Sigmoid colon (tissue), 6 donors: ENCODE measurements at regions not wholly inside any gene's neighbourhood (a gene's known extent, or its start where the extent isn't known, plus 50 kb on each side); places are given as distances from the start of the nearest gene placed in this dataset.

Experiments
- DNase-seq: peaks from one replicate; pipeline ENCODE4 v3.0.0-alpha.2; 2019
- H3K27ac ChIP-seq, 4 donors: fragments of 200-600 bp; sonication (generic); one replicate each; pipeline ENCODE4 v1.5.1; 2016 to 2019; ENCODE audit warnings: mild to moderate bottlenecking in 1 of 4
- H3K27me3 ChIP-seq, 3 donors: fragments of 200-600 bp; sonication (generic); one replicate each; pipeline ENCODE4 v1.5.1; 2019; ENCODE audit warnings: mild to moderate bottlenecking in 1 of 3
- H3K36me3 ChIP-seq, 4 donors: fragments of 200-600 bp; sonication (generic); one replicate each; pipeline ENCODE4 v1.5.1; 2016 to 2019
- H3K4me1 ChIP-seq, 4 donors: fragments of 200-600 bp; sonication (generic); one replicate each; pipeline ENCODE4 v1.5.1; 2017 to 2019
- H3K4me3 ChIP-seq, 4 donors: fragments of 200-600 bp; sonication (generic); one replicate each; pipeline ENCODE4 v1.5.1; 2017 to 2019; ENCODE audit warnings: mild to moderate bottlenecking in 2 of 4, moderate library complexity in 1 of 4
- H3K9me3 ChIP-seq, 4 donors: fragments of 200-600 bp in 3 of 4; sonication (generic) in 3 of 4; one replicate each; pipeline versions ENCODE4 v1.5.1 to v1.6.1; 2013 to 2019
- CTCF ChIP-seq, 4 experiments: fragments of 450-650 bp in 3 of 4; fragments of 200-600 bp in 1 of 4; IDR thresholded peaks; one replicate each; pipeline ENCODE4 v1.5.1; 2016 to 2019; ENCODE audit warnings: antibody characterized with exemption in 4 of 4, mild to moderate bottlenecking in 3 of 4, moderate library complexity in 2 of 4
- EP300 ChIP-seq, 4 donors: sonication (generic); formaldehyde crosslinking; IDR thresholded peaks; one replicate each; pipeline ENCODE4 v1.6.1; 2017; ENCODE audit warnings: antibody characterized with exemption in 4 of 4
- POLR2A ChIP-seq, 2 donors: fragments of 450-650 bp; IDR thresholded peaks; one replicate each; pipeline ENCODE4 v1.6.1; 2016; ENCODE audit warnings: antibody characterized with exemption in 2 of 2, mild to moderate bottlenecking in 2 of 2, moderate library complexity in 2 of 2
- POLR2AphosphoS5 ChIP-seq, 4 donors: sonication (generic); formaldehyde crosslinking; IDR thresholded peaks; one replicate each; pipeline ENCODE4 v1.6.1; 2017; ENCODE audit warnings: antibody characterized with exemption in 4 of 4
- WGBS, 2 donors: extraction: QIAGEN DNeasy Blood & Tissue Kit; methylation state at CpG; one replicate each; pipeline ENCODE4 v1.1.7; 2013; 5-methylcytosine and 5-hydroxymethylcytosine counted together
- intact Hi-C: fragments of 100-400 bp; cut with DNase I; formaldehyde crosslinking; loops from one replicate; pipeline ENCODE4 v1.15.1; 2023
- donor health status: healthy with polysubstance abuse.
- donor health status: healthy.

GRCh38 chr10:61157182-61157581, 213.2 kb upstream of the RHOBTB1 start:
- Histone ChIP-seq H3K4me1 (no peaks in the 10 kb centered on the region), H3K27ac (no peak overlapping the region), H3K9me3 (no peaks in the 10 kb centered on the region), H3K4me3 (no peak overlapping the region), H3K27me3 (no peaks in the 10 kb centered on the region), H3K36me3 (no peaks in the 10 kb centered on the region)
- TF ChIP-seq POLR2AphosphoS5 (IDR thresholded peaks at IDR 0.05) (peak in 1 of 4 donors; percentile 11), POLR2A (IDR thresholded peaks at IDR 0.05) (no peak)
- no peak for DNase-seq
- intact Hi-C loops = no loop called here
- 77 to 81% methylated on average over 8 of the region's 8 CpGs for WGBS, 2 donors

GRCh38 chr10:61153771-61154170, 209.8 kb upstream of the RHOBTB1 start:
- intact Hi-C loops = no loop called here
- H3K36me3 ChIP-seq = no peaks in the 10 kb centered on the region
- no peak for TF ChIP-seq POLR2AphosphoS5 (IDR thresholded peaks at IDR 0.05)
- TF ChIP-seq EP300 (IDR thresholded peaks at IDR 0.05) = no peak
- no peak for TF ChIP-seq CTCF (IDR thresholded peaks at IDR 0.05)
- TF ChIP-seq POLR2A (IDR thresholded peaks at IDR 0.05) = no peak
- H3K4me1 ChIP-seq = no peaks in the 10 kb centered on the region
- DNase-seq = no peak
- no peaks in the 10 kb centered on the region for H3K27me3 ChIP-seq
- H3K9me3 ChIP-seq = no peaks in the 10 kb centered on the region
- H3K4me3 ChIP-seq = no peak overlapping the region
- H3K27ac ChIP-seq = no peak overlapping the region
- 73 to 83% methylated on average over 3 of the region's 3 CpGs for WGBS, 2 donors

- DNase-seq = no peak
- 51 to 72% methylated on average over 1 of the region's 1 CpG for WGBS, 2 donors
- Histone ChIP-seq H3K27ac (no peak overlapping the region), H3K27me3 (no peaks in the 10 kb centered on the region), H3K9me3 (no peaks in the 10 kb centered on the region), H3K4me1 (no peaks in the 10 kb centered on the region), H3K36me3 (no peaks in the 10 kb centered on the region), H3K4me3 (no peak overlapping the region)
- TF ChIP-seq CTCF (IDR thresholded peaks at IDR 0.05) = no peak
- TF ChIP-seq POLR2A (IDR thresholded peaks at IDR 0.05) = no peak
- TF ChIP-seq POLR2AphosphoS5 (IDR thresholded peaks at IDR 0.05) = no peak
- TF ChIP-seq EP300 (IDR thresholded peaks at IDR 0.05) = no peak
- intact Hi-C loops = no loop called here
Measured at GRCh38 chr10:61151059-61151458, 207.1 kb upstream of the RHOBTB1 start.

- no peaks in the 10 kb centered on the region for H3K27me3 ChIP-seq
- H3K36me3 ChIP-seq = no peaks in the 10 kb centered on the region
- TF ChIP-seq POLR2A (IDR thresholded peaks at IDR 0.05) = no peak
- no peak for TF ChIP-seq CTCF (IDR thresholded peaks at IDR 0.05)
- no peak for TF ChIP-seq POLR2AphosphoS5 (IDR thresholded peaks at IDR 0.05)
- TF ChIP-seq EP300 (IDR thresholded peaks at IDR 0.05) = no peak
- H3K27ac ChIP-seq = no peak overlapping the region
- DNase-seq = no peak
- H3K4me1 ChIP-seq = no peaks in the 10 kb centered on the region
- H3K4me3 ChIP-seq = no peak overlapping the region
- no peaks in the 10 kb centered on the region for H3K9me3 ChIP-seq
- intact Hi-C loops = loop anchor here (10.0 kb wide), 1 partner anchor 586 kb away; no protein-coding TSS in a partner anchor
Measured at GRCh38 chr10:61148451-61148850, 204.5 kb upstream of the RHOBTB1 start.

GRCh38 chr10:61142987-61143386, 199.0 kb upstream of the RHOBTB1 start:
- Histone ChIP-seq H3K27me3 (no peaks in the 10 kb centered on the region), H3K4me1 (peaks cover 0 to 3% (median 0%) of the 10 kb centered on the region in 4 donors), H3K9me3 (no peaks in the 10 kb centered on the region), H3K27ac (no peak overlapping the region), H3K4me3 (no peak overlapping the region), H3K36me3 (no peaks in the 10 kb centered on the region)
- WGBS, 2 donors = 60 to 70% methylated on average over 1 of the region's 1 CpG
- TF ChIP-seq POLR2A (IDR thresholded peaks at IDR 0.05) (no peak), CTCF (IDR thresholded peaks at IDR 0.05) (no peak)
- intact Hi-C loops = loop anchor here (10.0 kb wide), 1 partner anchor 592 kb away; no protein-coding TSS in a partner anchor
- DNase-seq = no peak
